PC-9 (cell line): ENCODE measurements at regions not wholly inside any gene's neighbourhood (a gene's known extent, or its start where the extent isn't known, plus 50 kb on each side); places are given as distances from the start of the nearest gene placed in this dataset.

Experiments used
- CTCF ChIP-seq: fragments of 200-600 bp; sonication (generic); conservative IDR thresholded peaks from 2 replicates; pipeline ENCODE4 v1.6.1; 2017; ENCODE audit warnings: mixed run types, antibody characterized with exemption, mild to moderate bottlenecking, moderate library complexity
- EZH2 ChIP-seq: fragments of 200-600 bp; sonication (generic); IDR thresholded peaks from 2 replicates; pipeline ENCODE4 v1.8.0; 2017; ENCODE audit warnings: antibody characterized with exemption, low read depth

DNA sequence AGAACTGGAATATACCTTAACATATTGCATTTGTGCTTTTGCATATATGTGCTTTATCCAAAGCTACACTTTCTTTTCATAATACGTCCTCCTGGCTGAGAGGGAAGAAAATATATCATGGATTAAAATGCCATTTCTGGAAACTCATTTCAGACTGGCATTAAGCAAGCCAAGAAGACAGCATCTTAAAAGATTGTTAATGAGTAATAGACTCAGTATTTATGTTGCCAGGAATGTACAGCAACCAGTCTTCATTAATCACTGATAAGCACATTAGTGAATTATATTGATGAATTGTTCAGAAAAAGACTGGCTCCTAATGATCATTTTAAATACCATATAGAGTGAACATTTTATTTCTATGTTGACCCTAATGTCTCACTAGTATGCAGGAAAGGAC lies 134.9 kb upstream of the IFNG-AS1 start:
- TF ChIP-seq CTCF (no peak), EZH2 (no peak)
